Psoas muscle (tissue), 7 donors: ENCODE measurements at regions not wholly inside any gene's neighbourhood (a gene's known extent, or its start where the extent isn't known, plus 50 kb on each side); places are given as distances from the start of the nearest gene placed in this dataset.
A peak's percentile ranks its signal among the peaks of the same experiment; 100 is the strongest.

Experiments
- ATAC-seq, 4 donors: fragments of 200-7000 bp; cut with Tn5 transposase; one replicate each; pipeline ENCODE4 v1.9.1; 2020; ENCODE audit warnings: moderate library complexity in 3 of 4, mild to moderate bottlenecking in 2 of 4
- DNase-seq, 2 donors: peaks; one replicate each; pipeline ENCODE4 v3.0.0-alpha.2; 2020
- H3K27ac ChIP-seq: fragments of 200-600 bp; one replicate; pipeline ENCODE4 v1.8.0; 2022
- H3K27me3 ChIP-seq, 3 donors: fragments of 200-600 bp in 1 of 3; one replicate each; pipeline versions ENCODE4 v1.6.1 to v1.8.0; 2013 to 2022; ENCODE audit warnings: low read length in 2 of 3, mild to moderate bottlenecking in 2 of 3, moderate library complexity in 1 of 3; ENCODE audit not compliant: insufficient read depth in 3 of 3
- H3K36me3 ChIP-seq, 2 donors: fragments of 200-600 bp in 1 of 2; one replicate each; pipeline versions ENCODE4 v1.6.1 to v1.8.0; 2013 to 2022; ENCODE audit warnings: low read depth in 1 of 2, mild to moderate bottlenecking in 1 of 2, moderate library complexity in 1 of 2; ENCODE audit not compliant: insufficient read depth in 1 of 2
- H3K4me1 ChIP-seq: fragments of 200-600 bp; one replicate; pipeline ENCODE4 v1.8.0; 2022
- H3K4me3 ChIP-seq: fragments of 200-600 bp; one replicate; pipeline ENCODE4 v1.8.0; 2022; ENCODE audit warnings: mild to moderate bottlenecking
- H3K9me3 ChIP-seq: fragments of 200-600 bp; one replicate; pipeline ENCODE4 v1.8.0; 2022
- CTCF ChIP-seq: fragments of 200-600 bp; IDR thresholded peaks from one replicate; pipeline ENCODE4 v1.8.0; 2022; ENCODE audit warnings: antibody characterized with exemption
- WGBS, 3 donors: extraction: QIAGEN DNeasy Blood & Tissue Kit; methylation state at CpG; one replicate each; pipeline versions ENCODE4 v1.1.6 to v1.1.7; 2013; 5-methylcytosine and 5-hydroxymethylcytosine counted together
- intact Hi-C, 2 donors: fragments of 100-400 bp; cut with DNase I; formaldehyde crosslinking; loops; one replicate each; pipeline versions ENCODE4 v1.11.0 to v1.14.2; 2022
- donor health status: healthy with polysubstance abuse.
- donor health status: DM: no; HTN: no; CAD: no; lungs with moderate emphysema.
- donor health status: Bipolar disorder and iron deficiency.
- donor health status: healthy.
- donor health status: DM: yes; HTN: yes; CAD: no.
- donor health status: DM: no; HTN: no; CAD: no.
- donor health status: DM: yes; HTN: yes; CAD: no.

- H3K4me3 ChIP-seq = no peak overlapping the region
- ATAC-seq = no peak
- no peak overlapping the region for H3K27ac ChIP-seq
- no peaks in the 10 kb centered on the region for H3K9me3 ChIP-seq
- intact Hi-C loops = no loop called here
- H3K36me3 ChIP-seq = no peaks in the 10 kb centered on the region
- no peak for DNase-seq
- no peaks in the 10 kb centered on the region for H3K4me1 ChIP-seq
- no peak for TF ChIP-seq CTCF
- H3K27me3 ChIP-seq = no peaks in the 10 kb centered on the region
Observed at GRCh38 chr1:81672766-81673165, 128.0 kb upstream of the ADGRL2 start.

DNA sequence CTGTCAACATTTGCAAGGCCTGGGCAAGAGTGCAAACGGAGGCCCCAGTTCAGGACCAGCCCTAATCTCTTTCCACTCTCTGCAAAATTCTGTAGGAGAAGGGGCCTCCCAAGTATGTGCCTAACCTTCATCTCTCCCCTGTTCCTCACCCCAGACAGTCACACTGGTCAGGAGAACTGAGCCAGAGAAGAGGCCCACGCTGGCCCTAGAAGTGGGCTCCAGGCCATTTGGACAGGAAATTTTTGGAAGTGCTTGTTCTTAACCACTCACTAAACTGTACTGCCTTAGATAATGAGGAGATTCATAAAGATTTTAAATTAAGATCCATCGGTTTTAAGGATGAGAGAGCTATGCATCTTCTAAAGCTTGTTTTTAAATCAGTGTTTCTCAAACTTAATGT is 129.7 kb upstream of the ADGRL2 start:
- Histone ChIP-seq H3K4me3 (no peak overlapping the region), H3K9me3 (no peaks in the 10 kb centered on the region), H3K36me3 (no peaks in the 10 kb centered on the region), H3K27ac (no peak overlapping the region), H3K27me3 (no peaks in the 10 kb centered on the region), H3K4me1 (no peaks in the 10 kb centered on the region)
- intact Hi-C loops = no loop called here
- DNase-seq (no peak), ATAC-seq (no peak)
- TF ChIP-seq CTCF = no peak
- WGBS, 3 donors = 35 to 55% (median 46%) methylated on average over 3 of the region's 3 CpGs

- TF ChIP-seq CTCF = no peak
- intact Hi-C loops = no loop called here
- Histone ChIP-seq H3K27me3 (no peaks in the 10 kb centered on the region), H3K27ac (no peak overlapping the region), H3K4me3 (no peak overlapping the region), H3K36me3 (no peaks in the 10 kb centered on the region), H3K9me3 (no peaks in the 10 kb centered on the region), H3K4me1 (no peaks in the 10 kb centered on the region)
- ATAC-seq (peak in 1 of 4 donors; percentile 33), DNase-seq (peak in 1 of 2 donors; percentile 25)
- WGBS, 3 donors = 39 to 42% (median 39%) methylated on average over 6 of the region's 6 CpGs
Observed at GRCh38 chr1:81670286-81670685, 130.4 kb upstream of the ADGRL2 start.

- DNase-seq = no peak
- no peaks in the 10 kb centered on the region for H3K4me1 ChIP-seq
- no peaks in the 10 kb centered on the region for H3K9me3 ChIP-seq
- WGBS, 3 donors = 86 to 90% (median 86%) methylated on average over 2 of the region's 2 CpGs
- H3K27me3 ChIP-seq = peaks cover 0 to 3% (median 0%) of the 10 kb centered on the region in 3 donors
- no peaks in the 10 kb centered on the region for H3K36me3 ChIP-seq
- ATAC-seq = no peak
- no peak for TF ChIP-seq CTCF
- no peak overlapping the region for H3K27ac ChIP-seq
- no peak overlapping the region for H3K4me3 ChIP-seq
- intact Hi-C loops = no loop called here
Observed at GRCh38 chr1:81666586-81666985, 134.1 kb upstream of the ADGRL2 start.

DNA sequence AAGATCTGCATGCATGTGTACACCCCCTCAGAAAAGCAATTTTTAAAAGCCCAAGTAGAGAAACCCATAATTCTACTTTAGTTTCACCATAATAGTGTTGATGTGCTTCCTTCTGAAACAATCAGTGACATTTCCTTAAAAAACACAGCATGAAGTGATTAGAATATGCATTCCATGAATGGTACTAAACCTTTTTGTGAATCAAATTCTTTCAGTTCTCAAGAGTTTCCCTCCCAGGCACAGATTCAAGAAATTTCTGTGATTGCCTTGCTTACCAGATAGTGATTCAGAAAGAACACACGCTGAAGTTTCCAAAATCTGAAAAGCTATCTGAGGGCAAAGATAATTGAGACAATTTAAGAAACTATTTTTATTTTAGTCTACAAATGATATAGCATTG is 136.4 kb upstream of the ADGRL2 start:
- 23 to 28% (median 24%) methylated on average over 1 of the region's 1 CpG for WGBS, 3 donors
- Histone ChIP-seq H3K4me1 (no peaks in the 10 kb centered on the region), H3K4me3 (no peak overlapping the region), H3K9me3 (no peaks in the 10 kb centered on the region), H3K27ac (no peak overlapping the region), H3K36me3 (no peaks in the 10 kb centered on the region), H3K27me3 (peaks cover 0 to 3% (median 0%) of the 10 kb centered on the region in 3 donors)
- no peak for ATAC-seq
- intact Hi-C loops = no loop called here
- DNase-seq = no peak
- no peak for TF ChIP-seq CTCF
